ENCODE measurements at regions not wholly inside any gene's neighbourhood (a gene's known extent, or its start where the extent isn't known, plus 50 kb on each side); places are given as distances from the start of the nearest gene placed in this dataset.

GRCh38 chr10:112002206-112002605 lies 181.4 kb downstream of the GPAM start:
- POLR2A ChIA-PET, result no interaction called here
- CTCF ChIA-PET, result no interaction called here
- no peak for TF ChIP-seq CTCF (IDR thresholded peaks at IDR 0.05; ENCODE audit: insufficient read depth, low read depth, low read length)
- DNase-seq (ENCODE audit: low read depth), result no peak
- H3K27me3 ChIP-seq (ENCODE audit: control insufficient read depth, insufficient read depth, low read length), result no peaks in the 10 kb centered on the region
- H3K4me3 ChIP-seq (ENCODE audit: low read depth, low read length), result no peak overlapping the region
- no peaks in the 10 kb centered on the region for H3K36me3 ChIP-seq (ENCODE audit: control insufficient read depth, insufficient read depth, low read length)

DNA sequence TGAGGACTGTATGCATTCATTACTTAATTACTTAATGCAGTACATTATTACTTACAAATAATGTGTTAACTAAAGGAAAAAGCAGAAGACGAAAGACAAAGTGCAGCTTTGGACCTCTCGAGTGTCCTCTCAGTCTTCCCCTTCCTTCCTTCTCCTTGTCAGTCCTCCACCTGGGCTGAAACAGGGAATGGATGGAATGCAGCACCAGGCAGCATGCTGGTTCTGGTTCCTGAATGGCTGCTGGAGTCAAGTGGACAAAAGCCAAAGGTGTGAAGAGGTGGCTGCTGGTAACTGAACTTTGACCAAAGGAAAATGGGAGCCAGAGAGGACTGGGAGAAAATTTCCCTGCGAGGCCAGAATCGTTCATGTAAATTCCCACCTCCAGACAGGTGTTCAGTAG lies 179.5 kb downstream of the GPAM start:
- POLR2A ChIA-PET, result no interaction called here
- no peak for DNase-seq (ENCODE audit: low read depth)

GRCh38 chr10:112005044-112005443 lies 178.5 kb downstream of the GPAM start:
- TF ChIP-seq CTCF (IDR thresholded peaks at IDR 0.05; ENCODE audit: insufficient read depth, low read depth, low read length), result no peak
- no peak for DNase-seq (ENCODE audit: low read depth)
- H3K27me3 ChIP-seq (ENCODE audit: control insufficient read depth, insufficient read depth, low read length), result no peaks in the 10 kb centered on the region
- CTCF ChIA-PET, result no interaction called here
- no peaks in the 10 kb centered on the region for H3K36me3 ChIP-seq (ENCODE audit: control insufficient read depth, insufficient read depth, low read length)
- POLR2A ChIA-PET, result no interaction called here
- H3K4me3 ChIP-seq (ENCODE audit: low read depth, low read length), result no peak overlapping the region

More for the DNA sequence above, 179.5 kb downstream of the GPAM start:
- H3K36me3 ChIP-seq (ENCODE audit: control insufficient read depth, insufficient read depth, low read length), result no peaks in the 10 kb centered on the region
- TF ChIP-seq CTCF (IDR thresholded peaks at IDR 0.05; ENCODE audit: insufficient read depth, low read depth, low read length), result no peak
- H3K27me3 ChIP-seq (ENCODE audit: control insufficient read depth, insufficient read depth, low read length), result no peaks in the 10 kb centered on the region
- CTCF ChIA-PET, result no interaction called here
- no peak overlapping the region for H3K4me3 ChIP-seq (ENCODE audit: low read depth, low read length)

DNA sequence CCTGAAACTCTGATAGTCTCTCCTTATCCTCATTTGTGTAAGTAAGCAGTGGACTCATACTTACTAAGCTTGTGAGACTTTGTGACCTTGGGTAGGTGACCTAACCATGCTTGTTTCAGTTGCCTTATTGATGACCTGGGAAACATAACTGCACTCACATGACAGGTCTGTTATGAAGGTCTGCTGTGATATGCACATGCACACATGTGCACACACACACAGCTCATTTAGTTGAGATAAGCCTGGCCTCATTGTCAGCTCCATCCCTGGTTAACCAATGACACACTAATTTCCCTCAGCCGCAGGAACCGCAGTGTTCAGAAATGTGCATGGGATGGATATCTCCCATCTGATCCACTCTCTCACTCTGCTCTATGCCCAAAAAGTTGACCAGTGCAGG lies 177.2 kb downstream of the GPAM start:
- H3K27me3 ChIP-seq (ENCODE audit: control insufficient read depth, insufficient read depth, low read length), result no peaks in the 10 kb centered on the region
- POLR2A ChIA-PET, result no interaction called here
- DNase-seq (ENCODE audit: low read depth), result no peak
- H3K4me3 ChIP-seq (ENCODE audit: low read depth, low read length), result no peak overlapping the region
- CTCF ChIA-PET, result no interaction called here
- H3K36me3 ChIP-seq (ENCODE audit: control insufficient read depth, insufficient read depth, low read length), result no peaks in the 10 kb centered on the region
- TF ChIP-seq CTCF (IDR thresholded peaks at IDR 0.05; ENCODE audit: insufficient read depth, low read depth, low read length), result no peak

DNA sequence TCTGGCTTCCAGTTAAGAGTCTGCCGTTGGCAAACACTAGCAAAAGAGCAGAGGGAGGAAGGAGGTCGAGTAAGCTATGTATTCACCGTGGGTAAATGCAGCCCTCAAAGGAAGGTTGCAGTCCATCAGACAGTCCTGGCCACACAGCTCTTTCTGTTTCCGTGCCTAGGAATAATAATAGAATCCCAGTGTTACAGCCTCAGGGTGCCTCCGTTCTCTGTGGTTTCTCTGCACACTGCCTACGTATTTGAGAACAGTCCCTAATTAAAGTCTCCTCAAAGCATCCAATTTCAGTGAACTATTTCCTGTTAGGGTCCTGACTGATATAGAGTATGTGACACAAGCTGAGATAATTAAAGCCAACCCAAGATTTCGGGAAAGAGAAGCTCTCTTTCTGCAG lies 176.7 kb downstream of the GPAM start:
- CTCF ChIA-PET, result no interaction called here
- H3K36me3 ChIP-seq (ENCODE audit: control insufficient read depth, insufficient read depth, low read length), result no peaks in the 10 kb centered on the region

More for the DNA sequence above, 176.7 kb downstream of the GPAM start:
- H3K4me3 ChIP-seq (ENCODE audit: low read depth, low read length), result no peak overlapping the region
- no peaks in the 10 kb centered on the region for H3K27me3 ChIP-seq (ENCODE audit: control insufficient read depth, insufficient read depth, low read length)
- no peak for TF ChIP-seq CTCF (IDR thresholded peaks at IDR 0.05; ENCODE audit: insufficient read depth, low read depth, low read length)
- POLR2A ChIA-PET, result no interaction called here
- DNase-seq (ENCODE audit: low read depth), result no peak

Data from BJ (cell line).